ENCODE measurements at regions not wholly inside any gene's neighbourhood (a gene's known extent, or its start where the extent isn't known, plus 50 kb on each side); places are given as distances from the start of the nearest gene placed in this dataset.

- ATAC-seq (ENCODE audit: poor library complexity) (no peak), DNase-seq (no peak)
- no peaks in the 10 kb centered on the region for H3K9me3 ChIP-seq (ENCODE audit: control insufficient read depth in 1 of 2, insufficient read depth in 1 of 2, low read length in 2 of 2)
- peaks cover 0 to 9% of the 10 kb centered on the region in 2 experiments for H3K27me3 ChIP-seq (ENCODE audit: control insufficient read depth in 1 of 2, insufficient read depth in 2 of 2, low read length in 2 of 2)
- no peaks in the 10 kb centered on the region for H3K36me3 ChIP-seq (ENCODE audit: insufficient read depth, low read length)
- no peaks in the 10 kb centered on the region for H3K4me1 ChIP-seq (ENCODE audit: insufficient read depth, low read length)
- ChIA-PET CTCF (no interaction called here), POLR2A (no interaction called here)
- H3K9me3 Mint-ChIP-seq: peaks cover 2% of the 10 kb centered on the region
- no peaks in the 10 kb centered on the region for H3K36me3 Mint-ChIP-seq (ENCODE audit: low read depth)
- H3K27ac ChIP-seq (ENCODE audit: low read depth in 1 of 2, low read length in 2 of 2): no peak overlapping the region
- intact Hi-C loops (cut with DNase I, micrococcal nuclease): no loop called here
- TF ChIP-seq CTCF (IDR thresholded peaks at IDR 0.05): no peak
- H3K27ac Mint-ChIP-seq: no peak overlapping the region
- H3K4me3 ChIP-seq (ENCODE audit: low read length): no peak overlapping the region
- no peak overlapping the region for H3K4me3 Mint-ChIP-seq
- H3K27me3 Mint-ChIP-seq: peaks cover 26% of the 10 kb centered on the region
- no peaks in the 10 kb centered on the region for H3K4me1 Mint-ChIP-seq (ENCODE audit: low read depth)
Measured at GRCh38 chr2:236990552-236990951, 95.1 kb upstream of the COPS8 start.

GRCh38 chr2:236991874-236992273 is 93.8 kb upstream of the COPS8 start:
- CTCF ChIA-PET: no interaction called here
- TF ChIP-seq CTCF (IDR thresholded peaks at IDR 0.05): no peak
- Mint-ChIP-seq H3K4me3 (no peak overlapping the region), H3K9me3 (no peaks in the 10 kb centered on the region), H3K36me3 (ENCODE audit: low read depth) (no peaks in the 10 kb centered on the region), H3K27me3 (peaks cover 18% of the 10 kb centered on the region), H3K27ac (no peak overlapping the region), H3K4me1 (ENCODE audit: low read depth) (no peaks in the 10 kb centered on the region)
- Histone ChIP-seq H3K4me3 (ENCODE audit: low read length) (no peak overlapping the region), H3K36me3 (ENCODE audit: insufficient read depth, low read length) (no peaks in the 10 kb centered on the region), H3K27me3 (ENCODE audit: control insufficient read depth in 1 of 2, insufficient read depth in 2 of 2, low read length in 2 of 2) (peaks cover 5 to 6% of the 10 kb centered on the region in 2 experiments), H3K27ac (ENCODE audit: low read depth in 1 of 2, low read length in 2 of 2) (no peak overlapping the region), H3K9me3 (ENCODE audit: control insufficient read depth in 1 of 2, insufficient read depth in 1 of 2, low read length in 2 of 2) (no peaks in the 10 kb centered on the region), H3K4me1 (ENCODE audit: insufficient read depth, low read length) (no peaks in the 10 kb centered on the region)
- DNase-seq (no peak), ATAC-seq (ENCODE audit: poor library complexity) (no peak)
- intact Hi-C loops (cut with DNase I, micrococcal nuclease): no loop called here
- POLR2A ChIA-PET: no interaction called here

GRCh38 chr2:236993286-236993685 is 92.4 kb upstream of the COPS8 start:
- DNase-seq: no peak
- no peaks in the 10 kb centered on the region for H3K36me3 Mint-ChIP-seq (ENCODE audit: low read depth)

More at GRCh38 chr2:236993286-236993685, 92.4 kb upstream of the COPS8 start:
- Mint-ChIP-seq H3K4me3 (no peak overlapping the region), H3K27me3 (peaks cover 14% of the 10 kb centered on the region), H3K4me1 (ENCODE audit: low read depth) (no peaks in the 10 kb centered on the region), H3K9me3 (no peaks in the 10 kb centered on the region), H3K27ac (no peak overlapping the region)
- H3K4me3 ChIP-seq (ENCODE audit: low read length): no peak overlapping the region
- H3K4me1 ChIP-seq (ENCODE audit: insufficient read depth, low read length): no peaks in the 10 kb centered on the region
- H3K36me3 ChIP-seq (ENCODE audit: insufficient read depth, low read length): no peaks in the 10 kb centered on the region
- POLR2A ChIA-PET: no interaction called here
- no peaks in the 10 kb centered on the region for H3K9me3 ChIP-seq (ENCODE audit: control insufficient read depth in 1 of 2, insufficient read depth in 1 of 2, low read length in 2 of 2)
- TF ChIP-seq CTCF (IDR thresholded peaks at IDR 0.05): no peak
- H3K27me3 ChIP-seq (ENCODE audit: control insufficient read depth in 1 of 2, insufficient read depth in 2 of 2, low read length in 2 of 2): peaks cover 6% of the 10 kb centered on the region in 2 experiments
- ATAC-seq (ENCODE audit: poor library complexity): no peak
- intact Hi-C loops (cut with DNase I, micrococcal nuclease): no loop called here
- H3K27ac ChIP-seq (ENCODE audit: low read depth in 1 of 2, low read length in 2 of 2): no peak overlapping the region
- CTCF ChIA-PET: no interaction called here

Measured in CD4-positive, alpha-beta T cell (primary cell).